Prostate gland (tissue), 2 donors: ENCODE measurements at regions not wholly inside any gene's neighbourhood (a gene's known extent, or its start where the extent isn't known, plus 50 kb on each side); places are given as distances from the start of the nearest gene placed in this dataset.

ENCODE experiments used
- DNase-seq: peaks from one replicate; pipeline ENCODE4 v3.0.0-alpha.2; 2019; ENCODE audit warnings: low spot score
- H3K27ac ChIP-seq, 2 donors: fragments of 200-600 bp; sonication (generic); 2 replicates each; pipeline ENCODE4 v1.5.1; 2017 to 2019
- H3K27me3 ChIP-seq: fragments of 200-600 bp; sonication (generic); replicated peaks from 2 replicates; pipeline ENCODE4 v1.5.1; 2019; ENCODE audit not compliant: insufficient read depth
- H3K36me3 ChIP-seq, 2 donors: fragments of 200-600 bp; sonication (generic); 1 replicate in 1 of 2; 2 replicates in 1 of 2; pipeline versions ENCODE4 v1.5.1 to v1.8.1; 2017 to 2019
- H3K4me1 ChIP-seq: fragments of 200-600 bp; sonication (generic); replicated peaks from 2 replicates; pipeline ENCODE4 v1.5.1; 2019
- H3K4me3 ChIP-seq, 2 donors: fragments of 200-600 bp; sonication (generic); 2 replicates each; pipeline ENCODE4 v1.5.1; 2017 to 2019
- H3K9me3 ChIP-seq: fragments of 200-600 bp; sonication (generic); 2 replicates; pipeline ENCODE4 v1.5.1; 2017
- CTCF ChIP-seq, 4 experiments: fragments of 200-600 bp in 2 of 4; fragments of 450-650 bp in 2 of 4; sonication (generic) in 2 of 4; IDR thresholded peaks; 1 replicate in 3 of 4; 2 replicates in 1 of 4; pipeline ENCODE4 v1.5.1; 2016 to 2019; ENCODE audit warnings: antibody characterized with exemption in 4 of 4, mild to moderate bottlenecking in 2 of 4, moderate library complexity in 2 of 4
- POLR2A ChIP-seq: fragments of 450-650 bp; IDR thresholded peaks from one replicate; pipeline ENCODE4 v1.6.1; 2016; ENCODE audit warnings: antibody characterized with exemption, mild to moderate bottlenecking
- POLR2AphosphoS5 ChIP-seq: sonication (generic); formaldehyde crosslinking; IDR thresholded peaks from one replicate; pipeline ENCODE4 v1.6.1; 2017; ENCODE audit warnings: antibody characterized with exemption
- WGBS: methylation state at CpG from one replicate; pipeline ENCODE4 v1.1.5; 2018; 5-methylcytosine and 5-hydroxymethylcytosine counted together
- intact Hi-C: fragments of 100-400 bp; cut with DNase I; formaldehyde crosslinking; loops from one replicate; pipeline ENCODE4 v1.14.2; 2022

DNA sequence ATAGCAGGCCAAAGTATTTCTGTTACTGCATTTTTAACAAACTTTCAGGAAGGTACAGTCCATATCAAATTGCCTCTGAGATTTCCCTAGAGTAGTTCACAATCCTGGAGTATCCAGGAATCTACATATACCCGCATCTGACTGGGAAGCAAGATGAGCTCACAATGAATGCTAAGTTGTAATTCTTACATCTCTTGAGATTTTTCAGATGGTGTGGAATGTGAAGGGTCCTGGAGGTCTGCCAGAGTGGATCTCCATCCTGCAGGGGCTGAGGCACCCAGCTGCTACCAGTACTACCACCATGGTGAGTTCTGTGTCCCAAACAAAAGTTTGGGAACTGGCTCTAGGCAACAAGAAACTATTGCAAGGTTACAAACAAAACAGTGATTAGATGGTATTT lies 156.7 kb upstream of the CCDC54 start:
- Histone ChIP-seq H3K4me3 (no peak overlapping the region), H3K4me1 (no peaks in the 10 kb centered on the region), H3K27ac (no peak overlapping the region), H3K36me3 (no peaks in the 10 kb centered on the region), H3K9me3 (no peaks in the 10 kb centered on the region), H3K27me3 (no peaks in the 10 kb centered on the region)
- WGBS: 86% methylated on average over 1 of the region's 1 CpG
- TF ChIP-seq POLR2A: no peak
- TF ChIP-seq CTCF (IDR thresholded peaks at IDR 0.05): no peak
- TF ChIP-seq POLR2AphosphoS5: no peak
- intact Hi-C loops: no loop called here
- no peak for DNase-seq

- Histone ChIP-seq H3K36me3 (no peaks in the 10 kb centered on the region), H3K27me3 (no peaks in the 10 kb centered on the region), H3K9me3 (no peaks in the 10 kb centered on the region), H3K4me1 (no peaks in the 10 kb centered on the region), H3K4me3 (no peak overlapping the region), H3K27ac (no peak overlapping the region)
- intact Hi-C loops: no loop called here
- 98% methylated on average over 2 of the region's 2 CpGs for WGBS
- TF ChIP-seq POLR2A (no peak), POLR2AphosphoS5 (no peak), CTCF (IDR thresholded peaks at IDR 0.05) (no peak)
- DNase-seq: no peak
These were observed 155.4 kb upstream of the CCDC54 start for GRCh38 chr3:107221856-107222255.

DNA sequence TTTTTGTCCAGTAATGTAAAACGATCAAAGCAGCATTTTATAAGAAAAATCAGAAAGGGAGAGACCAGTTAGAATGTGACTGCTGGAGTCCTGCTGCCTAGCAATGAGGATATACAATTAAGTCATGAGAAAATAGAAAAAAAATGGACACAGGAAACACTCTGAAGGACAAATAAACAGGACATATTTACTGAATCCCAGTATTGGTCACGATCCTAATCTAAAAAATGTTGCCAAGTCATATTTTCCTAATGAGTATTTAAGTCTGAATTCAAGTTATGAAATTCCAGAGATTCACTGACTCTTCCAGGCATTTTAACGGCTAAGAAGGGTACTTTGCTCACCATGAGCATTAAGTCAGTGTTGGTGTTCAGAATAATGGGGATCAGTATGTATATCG lies 154.3 kb upstream of the CCDC54 start:
- H3K4me1 ChIP-seq: no peaks in the 10 kb centered on the region
- WGBS: 68% methylated on average over 4 of the region's 4 CpGs
- intact Hi-C loops: no loop called here
- H3K27me3 ChIP-seq: no peaks in the 10 kb centered on the region
- no peaks in the 10 kb centered on the region for H3K36me3 ChIP-seq
- H3K27ac ChIP-seq: no peak overlapping the region
- TF ChIP-seq POLR2A (no peak), CTCF (IDR thresholded peaks at IDR 0.05) (no peak), POLR2AphosphoS5 (no peak)
- no peak overlapping the region for H3K4me3 ChIP-seq
- DNase-seq: no peak
- H3K9me3 ChIP-seq: no peaks in the 10 kb centered on the region

DNA sequence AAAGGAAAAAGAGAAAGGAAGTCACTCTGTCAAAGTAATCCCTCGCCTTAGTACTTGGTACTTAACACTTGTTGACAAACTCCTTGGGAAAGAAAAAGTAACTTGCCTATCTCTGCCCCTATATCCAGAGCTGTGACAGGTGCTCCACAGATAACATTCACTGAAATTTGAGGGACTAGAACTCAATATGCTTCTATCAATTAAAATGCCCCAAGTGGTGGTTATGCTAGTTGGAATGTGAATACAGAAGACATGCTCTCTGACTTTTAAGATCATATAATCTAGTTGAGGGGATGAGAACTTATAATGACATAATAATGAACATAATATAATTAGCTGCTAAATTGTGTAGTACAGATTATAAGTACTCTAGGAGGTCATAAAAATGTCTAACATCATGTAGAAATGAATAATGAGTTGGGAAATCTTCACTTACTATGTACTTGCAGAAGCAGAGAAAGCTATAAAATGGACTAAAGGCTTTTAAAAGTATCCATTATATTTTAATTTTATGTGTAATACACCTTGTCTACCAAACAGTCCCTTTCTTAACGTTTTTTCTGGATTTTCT lies 153.1 kb upstream of the CCDC54 start:
- no peaks in the 10 kb centered on the region for H3K36me3 ChIP-seq
- intact Hi-C loops: no loop called here

More for the DNA sequence above, 153.1 kb upstream of the CCDC54 start:
- no peak for TF ChIP-seq CTCF (IDR thresholded peaks at IDR 0.05)
- TF ChIP-seq POLR2AphosphoS5: no peak
- TF ChIP-seq POLR2A: no peak
- WGBS: 53% methylated on average over 2 of the region's 2 CpGs
- no peaks in the 10 kb centered on the region for H3K4me1 ChIP-seq
- H3K9me3 ChIP-seq: no peaks in the 10 kb centered on the region
- no peak overlapping the region for H3K4me3 ChIP-seq
- H3K27me3 ChIP-seq: no peaks in the 10 kb centered on the region
- DNase-seq: no peak
- H3K27ac ChIP-seq: no peak overlapping the region
